Natural killer cell (primary cell): ENCODE measurements at regions not wholly inside any gene's neighbourhood (a gene's known extent, or its start where the extent isn't known, plus 50 kb on each side); places are given as distances from the start of the nearest gene placed in this dataset.
A peak's percentile ranks its signal among the peaks of the same experiment; 100 is the strongest.

Experiments used
- ATAC-seq, 3 donors: fragments of 150-1000 bp in 2 of 3; fragments of 200-7000 bp in 1 of 3; cut with Tn5 transposase; 1 replicate in 1 of 3; 2 replicates in 2 of 3; pipeline ENCODE4 v1.10.0; 2021; ENCODE audit warnings: mild to moderate bottlenecking in 2 of 3, moderate library complexity in 2 of 3
- DNase-seq, 2 donors: peaks; one replicate each; pipeline versions ENCODE4 v3.0.0 to v3.0.0-alpha.2; 2013 to 2021; ENCODE audit warnings: mixed read lengths in 1 of 2
- H3K27ac ChIP-seq: one replicate; pipeline ENCODE4 v1.5.1; 2013; ENCODE audit warnings: mild to moderate bottlenecking, low read length
- H3K27me3 ChIP-seq: one replicate; pipeline ENCODE4 v1.6.1; 2013; ENCODE audit warnings: low read length; ENCODE audit not compliant: control insufficient read depth, insufficient read depth
- H3K36me3 ChIP-seq: one replicate; pipeline ENCODE4 v1.6.1; 2013; ENCODE audit warnings: low read length; ENCODE audit not compliant: control insufficient read depth, insufficient read depth
- H3K4me1 ChIP-seq: one replicate; pipeline ENCODE4 v1.6.1; 2013; ENCODE audit warnings: low read length; ENCODE audit not compliant: control insufficient read depth, insufficient read depth
- H3K4me3 ChIP-seq: one replicate; pipeline ENCODE4 v1.5.1; 2013; ENCODE audit warnings: low read length
- H3K9me3 ChIP-seq: one replicate; pipeline ENCODE4 v1.6.1; 2013; ENCODE audit warnings: low read length; ENCODE audit not compliant: control insufficient read depth, insufficient read depth
- H3K27ac Mint-ChIP-seq, 2 donors: one replicate each; pipeline ENCODE4 v1.8.0; 2022; ENCODE audit warnings: mild to moderate bottlenecking in 2 of 2, mixed read lengths in 2 of 2, moderate library complexity in 1 of 2
- H3K27me3 Mint-ChIP-seq, 2 donors: one replicate each; pipeline ENCODE4 v1.8.0; 2022; ENCODE audit warnings: low read depth in 2 of 2, mixed read lengths in 2 of 2
- H3K36me3 Mint-ChIP-seq: one replicate; pipeline ENCODE4 v1.8.0; 2022; ENCODE audit warnings: mixed read lengths
- H3K4me1 Mint-ChIP-seq, 2 donors: one replicate each; pipeline ENCODE4 v1.8.0; 2022; ENCODE audit warnings: mixed read lengths in 2 of 2
- H3K4me3 Mint-ChIP-seq: one replicate; pipeline ENCODE4 v1.8.0; 2022; ENCODE audit warnings: mild to moderate bottlenecking, moderate library complexity, mixed read lengths
- H3K9me3 Mint-ChIP-seq, 2 donors: one replicate each; pipeline ENCODE4 v1.8.0; 2022; ENCODE audit warnings: mixed read lengths in 2 of 2
- WGBS: methylation state at CpG from one replicate; pipeline ENCODE4 v1.1.7; 2013; ENCODE audit warnings: missing lambda C conversion rate; ENCODE audit not compliant: insufficient coverage; 5-methylcytosine and 5-hydroxymethylcytosine counted together
- intact Hi-C: fragments of 100-400 bp; cut with micrococcal nuclease; formaldehyde crosslinking; loops from one replicate; pipeline ENCODE4 v1.14.2; 2022
- TF ChIP-seq, protein P1 (sequence below): fragments of 200-600 bp; IDR thresholded peaks from one replicate; pipeline ENCODE4 v1.8.0; 2022; ENCODE audit warnings: antibody characterized with exemption

DNA sequence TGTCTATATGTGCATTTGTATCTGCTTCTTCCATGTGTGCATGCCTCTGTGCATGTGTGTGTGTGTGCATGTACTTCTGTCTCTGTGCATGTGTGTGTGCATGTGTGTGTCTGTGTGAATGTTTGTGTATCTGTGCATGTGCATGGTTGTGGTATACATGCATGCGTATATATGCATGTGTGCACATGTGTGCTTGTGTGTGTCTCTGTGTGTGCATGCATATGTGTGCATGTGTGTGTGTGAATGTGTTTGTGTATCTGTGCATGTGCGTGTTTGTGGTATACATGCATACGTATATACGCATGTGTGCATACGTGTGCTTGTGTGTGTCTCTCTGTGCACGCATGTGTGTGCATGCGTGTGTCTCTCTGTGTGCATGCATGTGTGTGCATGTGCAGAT is 363.2 kb upstream of the SFSWAP start:
- H3K9me3 Mint-ChIP-seq = no peaks in the 10 kb centered on the region
- H3K36me3 Mint-ChIP-seq = no peaks in the 10 kb centered on the region
- 97% methylated on average over 7 of the region's 7 CpGs for WGBS
- H3K27ac ChIP-seq = no peak overlapping the region
- H3K9me3 ChIP-seq = no peaks in the 10 kb centered on the region
- no peaks in the 10 kb centered on the region for H3K36me3 ChIP-seq
- no peaks in the 10 kb centered on the region for H3K4me1 Mint-ChIP-seq
- H3K4me3 ChIP-seq = no peak overlapping the region
- DNase-seq (no peak), ATAC-seq (peak in 1 of 3 donors; percentile 30)
- H3K27me3 Mint-ChIP-seq = peaks cover 3 to 9% of the 10 kb centered on the region in 2 donors
- H3K27me3 ChIP-seq = no peaks in the 10 kb centered on the region
- TF ChIP-seq, protein P1, sequence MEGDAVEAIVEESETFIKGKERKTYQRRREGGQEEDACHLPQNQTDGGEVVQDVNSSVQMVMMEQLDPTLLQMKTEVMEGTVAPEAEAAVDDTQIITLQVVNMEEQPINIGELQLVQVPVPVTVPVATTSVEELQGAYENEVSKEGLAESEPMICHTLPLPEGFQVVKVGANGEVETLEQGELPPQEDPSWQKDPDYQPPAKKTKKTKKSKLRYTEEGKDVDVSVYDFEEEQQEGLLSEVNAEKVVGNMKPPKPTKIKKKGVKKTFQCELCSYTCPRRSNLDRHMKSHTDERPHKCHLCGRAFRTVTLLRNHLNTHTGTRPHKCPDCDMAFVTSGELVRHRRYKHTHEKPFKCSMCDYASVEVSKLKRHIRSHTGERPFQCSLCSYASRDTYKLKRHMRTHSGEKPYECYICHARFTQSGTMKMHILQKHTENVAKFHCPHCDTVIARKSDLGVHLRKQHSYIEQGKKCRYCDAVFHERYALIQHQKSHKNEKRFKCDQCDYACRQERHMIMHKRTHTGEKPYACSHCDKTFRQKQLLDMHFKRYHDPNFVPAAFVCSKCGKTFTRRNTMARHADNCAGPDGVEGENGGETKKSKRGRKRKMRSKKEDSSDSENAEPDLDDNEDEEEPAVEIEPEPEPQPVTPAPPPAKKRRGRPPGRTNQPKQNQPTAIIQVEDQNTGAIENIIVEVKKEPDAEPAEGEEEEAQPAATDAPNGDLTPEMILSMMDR = no peak
- intact Hi-C loops = no loop called here
- H3K4me1 ChIP-seq = no peaks in the 10 kb centered on the region
- H3K4me3 Mint-ChIP-seq = no peak overlapping the region
- no peak overlapping the region for H3K27ac Mint-ChIP-seq

DNA sequence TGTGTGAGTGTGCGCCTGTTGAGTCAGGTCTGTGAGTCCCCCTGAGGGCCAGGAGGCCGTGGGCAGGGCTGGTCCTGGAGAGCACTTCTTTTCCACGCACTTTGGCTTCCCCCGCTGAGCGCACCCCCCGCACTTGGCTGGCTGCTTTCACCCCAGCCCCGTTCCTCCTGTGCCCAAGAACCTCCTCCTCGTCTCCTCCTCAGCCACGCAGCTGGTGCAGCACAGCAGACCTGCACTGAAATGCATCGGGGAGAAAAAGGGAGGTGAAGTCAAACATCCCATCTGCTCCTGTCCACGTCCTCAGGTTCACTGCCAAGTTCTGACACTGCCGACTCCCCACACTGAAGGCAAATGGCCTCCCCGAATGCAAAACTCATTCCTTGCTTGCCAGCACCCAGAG is 362.7 kb upstream of the SFSWAP start:
- H3K27ac Mint-ChIP-seq = no peak overlapping the region
- WGBS = 70% methylated on average over 13 of the region's 13 CpGs
- Histone ChIP-seq H3K4me1 (no peaks in the 10 kb centered on the region), H3K27ac (no peak overlapping the region), H3K4me3 (no peak overlapping the region), H3K9me3 (no peaks in the 10 kb centered on the region), H3K36me3 (no peaks in the 10 kb centered on the region), H3K27me3 (no peaks in the 10 kb centered on the region)
- DNase-seq = no peak
- H3K27me3 Mint-ChIP-seq = peaks cover 3 to 9% of the 10 kb centered on the region in 2 donors
- ATAC-seq = no peak
- H3K36me3 Mint-ChIP-seq = no peaks in the 10 kb centered on the region
- H3K4me1 Mint-ChIP-seq = no peaks in the 10 kb centered on the region
- TF ChIP-seq, protein P1 = no peak
- no peak overlapping the region for H3K4me3 Mint-ChIP-seq
- intact Hi-C loops = no loop called here
- no peaks in the 10 kb centered on the region for H3K9me3 Mint-ChIP-seq

DNA sequence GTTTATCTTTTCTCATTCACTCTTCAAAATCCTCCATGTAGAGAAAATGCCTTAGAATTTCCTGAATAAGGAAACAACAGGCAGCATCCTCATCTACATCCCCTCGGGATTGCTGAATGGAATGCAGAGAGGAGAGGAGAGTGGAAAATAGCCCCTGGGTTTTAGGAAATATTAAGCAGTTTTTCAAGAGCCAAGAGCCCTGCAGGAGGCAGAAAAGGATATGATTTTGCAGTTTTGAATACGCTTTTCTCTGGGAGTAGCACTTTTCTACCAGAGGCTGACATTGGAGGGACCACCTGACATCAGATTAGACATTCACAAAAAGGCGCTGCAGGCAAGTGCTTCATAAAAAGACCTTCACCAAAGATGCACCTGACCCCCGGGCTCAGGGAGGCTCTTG is 362.2 kb upstream of the SFSWAP start:
- H3K4me3 ChIP-seq = no peak overlapping the region
- H3K9me3 ChIP-seq = no peaks in the 10 kb centered on the region
- no peak overlapping the region for H3K27ac ChIP-seq
- no peaks in the 10 kb centered on the region for H3K36me3 ChIP-seq
- H3K4me1 ChIP-seq = no peaks in the 10 kb centered on the region
- ATAC-seq = no peak
- H3K27me3 Mint-ChIP-seq = peaks cover 3 to 9% of the 10 kb centered on the region in 2 donors
- no peaks in the 10 kb centered on the region for H3K4me1 Mint-ChIP-seq
- no peaks in the 10 kb centered on the region for H3K36me3 Mint-ChIP-seq
- no peaks in the 10 kb centered on the region for H3K27me3 ChIP-seq
- H3K4me3 Mint-ChIP-seq = no peak overlapping the region
- WGBS = 35% methylated on average over 2 of the region's 4 CpGs
- intact Hi-C loops = no loop called here
- TF ChIP-seq, protein P1 = no peak
- DNase-seq = no peak
- no peak overlapping the region for H3K27ac Mint-ChIP-seq
- no peaks in the 10 kb centered on the region for H3K9me3 Mint-ChIP-seq

DNA sequence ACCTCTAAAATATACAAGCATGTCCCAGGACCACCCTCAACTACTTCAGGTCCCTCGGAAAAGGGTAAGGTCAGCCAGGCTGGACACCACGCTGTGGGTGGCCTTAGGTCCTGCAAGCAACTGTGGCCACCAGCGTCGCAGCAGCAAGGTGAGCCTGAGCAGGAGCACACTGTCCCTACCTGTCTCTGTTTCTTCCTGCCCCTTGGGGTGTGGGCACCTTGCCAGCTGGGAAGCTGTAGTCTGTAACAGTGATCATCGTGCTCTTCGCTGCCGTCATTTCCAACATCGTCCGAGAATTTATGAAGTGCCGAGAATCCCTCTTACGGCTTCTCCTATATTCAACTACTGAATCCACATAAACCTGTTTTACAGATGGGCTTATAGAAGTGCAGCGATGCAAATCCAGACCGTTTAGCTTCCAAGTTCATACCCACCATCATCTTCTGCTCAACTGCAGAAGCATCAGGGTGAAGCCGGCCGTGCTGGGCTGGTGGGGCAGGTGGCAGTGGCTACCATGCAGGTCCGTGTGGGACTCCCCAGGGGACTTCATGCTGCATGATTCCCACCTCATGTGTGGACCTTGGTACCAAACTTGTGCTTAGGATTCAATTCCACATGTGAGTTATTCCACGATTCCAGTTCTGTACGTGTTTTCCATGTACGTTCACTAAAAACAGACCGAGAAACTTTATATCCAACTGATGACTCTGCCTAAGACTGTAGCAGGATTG is 361.3 kb upstream of the SFSWAP start:
- Mint-ChIP-seq H3K27ac (no peak overlapping the region), H3K4me1 (no peaks in the 10 kb centered on the region), H3K36me3 (no peaks in the 10 kb centered on the region), H3K27me3 (peaks cover 3 to 9% of the 10 kb centered on the region in 2 donors), H3K4me3 (no peak overlapping the region), H3K9me3 (no peaks in the 10 kb centered on the region)
- Histone ChIP-seq H3K36me3 (no peaks in the 10 kb centered on the region), H3K4me1 (no peaks in the 10 kb centered on the region), H3K9me3 (no peaks in the 10 kb centered on the region), H3K27ac (no peak overlapping the region), H3K27me3 (no peaks in the 10 kb centered on the region), H3K4me3 (no peak overlapping the region)
- ATAC-seq = no peak
- no peak for DNase-seq
- intact Hi-C loops = no loop called here
- 90% methylated on average over 20 of the region's 20 CpGs for WGBS
- TF ChIP-seq, protein P1 = no peak
